ENCODE measurements at regions not wholly inside any gene's neighbourhood (a gene's known extent, or its start where the extent isn't known, plus 50 kb on each side); places are given as distances from the start of the nearest gene placed in this dataset.
"Not testable (repeated sequence)": the region's sequence is repeated elsewhere in the genome, so short reads cannot be mapped to it uniquely, and the experiment has no call there.

DNA sequence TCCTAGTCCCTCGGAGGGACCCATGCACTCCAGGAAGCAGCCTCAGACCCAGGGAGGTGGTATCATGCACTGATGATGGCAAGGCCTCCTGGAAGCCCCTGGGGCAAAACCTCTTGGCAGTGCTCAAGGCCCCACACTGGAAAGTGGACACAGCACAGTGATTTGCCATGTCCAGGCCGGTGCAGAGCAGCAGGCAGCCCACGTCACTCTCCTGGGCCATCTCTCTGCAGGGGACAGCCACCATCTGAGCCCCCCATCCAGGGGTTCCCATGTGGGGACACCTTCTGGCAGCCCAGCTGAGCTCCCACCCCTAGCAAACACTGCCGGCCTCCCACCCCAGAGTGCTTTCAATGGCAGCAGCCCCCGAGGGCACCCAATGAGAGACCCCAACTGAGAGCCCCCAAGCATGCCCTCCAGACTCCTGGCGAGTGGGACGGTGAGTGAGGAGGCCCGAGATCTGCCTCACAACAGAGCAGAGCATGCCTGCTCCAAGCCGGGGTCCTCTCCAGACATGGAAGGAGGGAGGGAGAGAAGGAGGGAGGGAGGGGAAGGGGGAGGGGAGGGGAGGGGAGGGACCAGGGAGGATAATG, 116.5 kb upstream of the FOXD4L5 start:
- H3K4me3 ChIP-seq (ENCODE audit: low read length); DNase-seq (ENCODE audit: low read depth): not testable (repeated sequence)

- no peak overlapping the region for H3K4me3 ChIP-seq (ENCODE audit: low read length)
- DNase-seq (ENCODE audit: low read depth): no peak
- no peak for TF ChIP-seq CTCF (conservative IDR thresholded peaks at IDR 0.05; ENCODE audit: low read length)
Measured at GRCh38 chr9:65400886-65401285, 115.9 kb upstream of the FOXD4L5 start.

GRCh38 chr9:65397763-65398719, 113.0 kb upstream of the FOXD4L5 start:
- H3K4me3 ChIP-seq (ENCODE audit: low read length); DNase-seq (ENCODE audit: low read depth): not testable (repeated sequence)

DNA sequence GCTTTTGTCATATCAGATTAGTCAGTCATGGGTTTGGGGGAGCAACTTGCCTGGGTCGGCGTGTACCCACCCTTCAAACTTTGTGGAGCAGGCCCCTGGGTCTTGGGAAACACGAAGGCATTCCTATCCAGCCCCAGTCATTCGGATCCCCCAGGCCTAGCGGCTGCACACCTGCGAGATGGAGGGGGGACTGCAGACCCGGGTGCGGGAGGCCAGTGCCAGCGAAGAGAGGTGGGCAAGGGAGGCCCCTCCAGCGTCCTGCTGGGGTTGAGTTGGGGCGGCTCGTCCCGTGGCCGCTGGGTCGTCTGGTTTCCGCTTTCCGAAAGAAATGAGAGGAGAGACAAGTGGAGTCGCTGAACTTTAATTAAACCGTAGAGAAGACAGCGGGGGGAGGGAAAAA, 112.2 kb upstream of the FOXD4L5 start:
- not testable (repeated sequence) for H3K4me3 ChIP-seq (ENCODE audit: low read length); DNase-seq (ENCODE audit: low read depth)

DNA sequence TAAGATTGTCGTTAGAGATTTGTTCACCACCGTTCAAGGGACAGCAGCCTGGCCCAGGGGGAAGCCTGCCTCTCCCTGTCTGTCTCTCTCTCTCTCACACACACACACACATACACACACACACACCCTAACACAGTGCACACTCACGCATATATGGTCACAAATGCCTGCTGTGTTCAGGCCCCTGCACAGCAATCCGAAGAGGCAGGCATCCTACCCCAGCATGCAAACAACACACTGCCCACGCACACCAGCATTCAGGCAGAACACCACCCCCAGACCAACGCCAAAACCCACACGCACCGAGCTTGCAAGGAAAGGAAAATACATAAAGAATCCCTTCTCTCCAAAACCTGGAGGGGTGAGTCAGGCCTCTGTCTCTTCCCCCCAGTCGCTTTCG, 111.6 kb upstream of the FOXD4L5 start:
- DNase-seq (ENCODE audit: low read depth); H3K4me3 ChIP-seq (ENCODE audit: low read length): not testable (repeated sequence)

GRCh38 chr9:65395789-65396188, 110.8 kb upstream of the FOXD4L5 start:
- not testable (repeated sequence) for H3K4me3 ChIP-seq (ENCODE audit: low read length); DNase-seq (ENCODE audit: low read depth)

- H3K4me3 ChIP-seq (ENCODE audit: low read length); DNase-seq (ENCODE audit: low read depth): not testable (repeated sequence)
Measured at GRCh38 chr9:65395121-65395520, 110.1 kb upstream of the FOXD4L5 start.

DNA sequence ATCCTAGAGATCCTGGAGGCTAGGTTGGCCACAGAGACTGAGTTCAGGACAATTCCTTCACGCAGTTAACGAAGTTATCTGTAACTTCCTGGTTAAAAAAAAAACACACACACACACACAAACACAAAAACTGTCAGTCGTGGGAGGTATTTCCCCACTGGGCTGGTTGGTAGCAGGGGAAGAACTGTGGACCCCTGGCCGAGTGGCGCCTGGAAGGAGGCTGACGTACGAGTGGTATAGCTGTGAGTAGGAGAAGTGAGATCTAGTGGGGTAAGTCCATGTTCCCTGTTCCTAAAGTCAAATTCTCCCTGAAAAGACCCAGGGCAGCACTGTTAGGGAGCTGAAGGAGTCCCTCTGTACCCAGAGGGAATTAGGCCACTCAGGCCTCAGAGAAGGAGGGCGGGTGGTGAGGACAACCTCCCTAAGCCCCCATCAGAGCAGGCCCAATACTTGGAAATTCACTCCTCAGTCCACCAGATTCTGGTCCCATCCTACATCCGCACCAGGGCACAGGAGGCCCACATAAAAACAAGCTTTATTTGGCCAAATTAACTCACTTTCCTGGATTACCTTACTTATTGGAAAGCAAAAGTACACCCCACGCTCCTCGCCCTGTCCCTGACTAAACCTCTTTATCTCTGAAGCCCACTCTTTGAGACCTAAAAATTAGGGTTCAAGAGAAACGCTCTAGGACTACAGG, 108.3 kb upstream of the FOXD4L5 start:
- not testable (repeated sequence) for H3K4me3 ChIP-seq (ENCODE audit: low read length); DNase-seq (ENCODE audit: low read depth)

DNA sequence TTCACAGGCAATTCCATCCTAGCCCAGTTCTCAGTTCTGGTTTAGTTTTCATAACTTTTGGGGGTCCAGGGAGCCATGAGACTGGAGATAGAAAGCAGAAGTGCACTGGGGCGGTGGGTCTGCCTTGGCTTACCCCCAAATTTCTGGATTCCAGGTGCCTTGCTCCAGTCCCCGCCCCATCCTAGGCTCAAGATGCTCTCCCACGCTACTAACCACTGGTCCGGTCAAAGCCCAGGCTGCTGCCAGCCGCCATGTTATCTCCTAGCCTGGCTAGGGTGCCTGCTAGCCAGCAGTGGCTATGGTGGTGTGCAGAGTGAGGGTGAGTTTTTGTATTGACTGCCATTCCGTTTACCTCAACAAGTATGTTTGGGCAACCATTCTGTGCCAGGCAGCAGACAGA, 107.6 kb upstream of the FOXD4L5 start:
- DNase-seq (ENCODE audit: low read depth); H3K4me3 ChIP-seq (ENCODE audit: low read length): not testable (repeated sequence)

GRCh38 chr9:65389710-65390109, 104.7 kb upstream of the FOXD4L5 start:
- DNase-seq (ENCODE audit: low read depth); H3K4me3 ChIP-seq (ENCODE audit: low read length): not testable (repeated sequence)

GRCh38 chr9:65389216-65389615, 104.2 kb upstream of the FOXD4L5 start:
- not testable (repeated sequence) for DNase-seq (ENCODE audit: low read depth)

DNA sequence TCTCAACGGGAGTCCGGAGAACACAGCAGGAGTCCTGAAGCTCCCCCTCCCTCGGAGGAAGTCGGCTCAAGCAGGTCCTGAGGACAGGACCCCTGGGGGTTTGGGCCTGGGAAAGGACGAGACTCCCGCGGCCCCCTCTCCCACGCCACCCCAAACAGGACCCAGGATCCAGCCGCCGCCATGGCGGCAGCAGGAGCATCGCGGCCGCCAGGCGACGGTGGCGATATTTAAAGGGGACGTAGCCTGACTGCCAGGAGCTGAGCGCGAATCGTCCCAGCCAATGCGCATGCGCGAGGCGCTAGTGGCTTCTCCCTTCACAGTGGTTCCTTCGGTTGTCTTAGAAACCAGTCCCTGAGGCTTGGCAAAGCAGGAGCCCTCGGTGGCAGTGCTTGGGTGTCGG, 101.7 kb upstream of the FOXD4L5 start:
- DNase-seq (ENCODE audit: low read depth): peak; percentile 76
- H3K4me3 ChIP-seq (ENCODE audit: low read length): peak overlapping the region; percentile 47

More at GRCh38 chr9:65389216-65389615, 104.2 kb upstream of the FOXD4L5 start:
- not testable (repeated sequence) for H3K4me3 ChIP-seq (ENCODE audit: low read length)

- DNase-seq (ENCODE audit: low read depth): not testable (repeated sequence)
- peak overlapping the region; percentile 41 for H3K4me3 ChIP-seq (ENCODE audit: low read length)
Measured at GRCh38 chr9:65386191-65386590, 101.2 kb upstream of the FOXD4L5 start.

GRCh38 chr9:65385655-65386024, 100.6 kb upstream of the FOXD4L5 start:
- not testable (repeated sequence) for DNase-seq (ENCODE audit: low read depth); H3K4me3 ChIP-seq (ENCODE audit: low read length)

GRCh38 chr9:65384759-65385654, 100.0 kb upstream of the FOXD4L5 start:
- H3K4me3 ChIP-seq (ENCODE audit: low read length); DNase-seq (ENCODE audit: low read depth): not testable (repeated sequence)

DNA sequence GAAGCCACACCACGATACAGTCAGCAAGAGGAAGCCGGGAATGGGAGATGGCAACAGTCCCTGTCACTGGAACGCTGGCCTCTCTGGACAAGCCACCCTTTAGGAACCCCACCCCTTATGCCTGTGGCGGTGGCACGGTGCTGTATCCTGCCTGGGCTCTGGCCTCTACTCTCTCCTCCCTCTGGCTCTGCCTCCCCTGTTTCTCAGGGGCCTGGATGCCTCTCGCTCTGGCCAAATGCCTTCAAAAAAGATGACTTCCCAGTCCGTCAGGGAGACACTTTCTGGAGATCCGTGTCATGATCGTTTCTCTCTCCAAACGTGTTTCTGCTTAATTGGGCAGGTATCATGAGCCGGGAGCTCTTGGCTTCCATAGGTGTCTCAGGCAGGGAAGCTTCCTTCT, 99.1 kb upstream of the FOXD4L5 start:
- not testable (repeated sequence) for H3K4me3 ChIP-seq (ENCODE audit: low read length); DNase-seq (ENCODE audit: low read depth)

DNA sequence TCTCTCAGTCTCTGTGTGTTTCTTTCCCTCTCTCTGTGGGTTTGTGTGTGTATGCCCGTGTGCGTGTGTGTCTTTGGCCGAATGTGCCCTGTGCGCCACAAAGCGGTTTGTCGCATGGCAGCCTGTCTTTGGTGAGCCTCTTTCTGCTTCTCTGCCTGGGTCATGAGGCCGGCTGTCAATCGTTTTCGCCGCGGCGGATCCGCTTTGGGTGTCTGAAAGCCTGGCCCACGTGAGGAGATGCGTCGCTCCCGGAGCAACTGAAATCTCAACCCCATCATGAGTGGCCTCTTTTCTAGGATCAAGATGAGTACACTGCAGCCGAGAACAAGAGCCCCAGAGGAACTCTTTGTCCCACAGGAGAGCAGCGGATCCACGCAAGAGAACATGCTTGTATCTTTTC, 98.6 kb upstream of the FOXD4L5 start:
- H3K4me3 ChIP-seq (ENCODE audit: low read length); DNase-seq (ENCODE audit: low read depth): not testable (repeated sequence)

All from AG10803 (cell line).